WTC11 (cell line): ENCODE measurements at regions not wholly inside any gene's neighbourhood (a gene's known extent, or its start where the extent isn't known, plus 50 kb on each side); places are given as distances from the start of the nearest gene placed in this dataset.

Experiments used
- ATAC-seq: fragments of 200-7000 bp; cut with Tn5 transposase; 2 replicates; pipeline ENCODE4 v1.10.0; 2021; ENCODE audit warnings: mild to moderate bottlenecking, moderate library complexity
- CTCF ChIA-PET: fragments of 300-600 bp; sonication (Branson Sonifier 250); formaldehyde crosslinking; loops from one replicate; lab custom pipeline; 2021; ENCODE audit warnings: antibody characterized with exemption; lab: Charles Lee
- POLR2A ChIA-PET: fragments of 350-600 bp; sonication (Branson Sonifier 250); formaldehyde crosslinking; loops from one replicate; lab custom pipeline; 2021; ENCODE audit warnings: antibody characterized with exemption; lab: Charles Lee
- DNase-seq: peaks from one replicate; pipeline ENCODE4 v3.0.0; 2021; ENCODE audit warnings: low spot score
- H3K27ac Mint-ChIP-seq: 2 replicates; pipeline ENCODE4 v1.8.0; 2021; ENCODE audit warnings: mixed read lengths
- H3K27me3 Mint-ChIP-seq: 2 replicates; pipeline ENCODE4 v1.8.0; 2021; ENCODE audit warnings: low read depth, mild to moderate bottlenecking, moderate library complexity, mixed read lengths
- H3K36me3 Mint-ChIP-seq: 2 replicates; pipeline ENCODE4 v1.8.0; 2021; ENCODE audit warnings: mixed read lengths
- H3K4me1 Mint-ChIP-seq: 2 replicates; pipeline ENCODE4 v1.8.0; 2022; ENCODE audit warnings: mixed read lengths
- H3K4me3 Mint-ChIP-seq: 2 replicates; pipeline ENCODE4 v1.8.0; 2021; ENCODE audit warnings: mild to moderate bottlenecking, moderate library complexity, mixed read lengths
- H3K9me3 Mint-ChIP-seq: 2 replicates; pipeline ENCODE4 v1.8.0; 2021; ENCODE audit warnings: mixed read lengths
- ATF1 ChIP-seq: sonication (generic); formaldehyde crosslinking; IDR thresholded peaks from 2 replicates; pipeline ENCODE4 v1.8.1; 2023; ENCODE audit warnings: mild to moderate bottlenecking, moderate library complexity, missing genetic modification reagents
- ATF3 ChIP-seq: sonication (generic); formaldehyde crosslinking; conservative IDR thresholded peaks from 2 replicates; pipeline ENCODE4 v1.8.1; 2022; ENCODE audit warnings: mild to moderate bottlenecking, missing genetic modification reagents
- CREB1 ChIP-seq: sonication (generic); formaldehyde crosslinking; IDR thresholded peaks from 2 replicates; pipeline ENCODE4 v1.8.0; 2023; ENCODE audit warnings: mild to moderate bottlenecking, missing genetic modification reagents
- ESRRA ChIP-seq: sonication (generic); formaldehyde crosslinking; IDR thresholded peaks from 2 replicates; pipeline ENCODE4 v1.8.1; 2022; ENCODE audit warnings: mild to moderate bottlenecking, missing genetic modification reagents, borderline replicate concordance
- FOXK1 ChIP-seq: sonication (generic); formaldehyde crosslinking; IDR thresholded peaks from 2 replicates; pipeline ENCODE4 v1.8.0; 2022; ENCODE audit warnings: mild to moderate bottlenecking, moderate library complexity, missing genetic modification reagents
- GRHL2 ChIP-seq: fragments of 250-450 bp; sonication (Bioruptor Pico); IDR thresholded peaks from 2 replicates; pipeline ENCODE4 v1.8.0; 2022; ENCODE audit warnings: mild to moderate bottlenecking, moderate library complexity; ENCODE audit not compliant: insufficient replicate concordance, severe bottlenecking
- IRF1 ChIP-seq: sonication (generic); formaldehyde crosslinking; IDR thresholded peaks from 2 replicates; pipeline ENCODE4 v1.8.0; 2023; ENCODE audit warnings: missing genetic modification reagents
- NFATC4 ChIP-seq: fragments of 250-450 bp; sonication (Bioruptor Pico); IDR thresholded peaks from 2 replicates; pipeline ENCODE4 v1.9.0; 2021; ENCODE audit warnings: mild to moderate bottlenecking
- SMAD3 ChIP-seq: sonication (generic); formaldehyde crosslinking; IDR thresholded peaks from 2 replicates; pipeline ENCODE4 v1.8.0; 2022; ENCODE audit warnings: missing genetic modification reagents, mild to moderate bottlenecking, borderline replicate concordance
- SP1 ChIP-seq: sonication (generic); formaldehyde crosslinking; conservative IDR thresholded peaks from 2 replicates; pipeline ENCODE4 v1.8.1; 2022; ENCODE audit warnings: missing genetic modification reagents
- TEAD1 ChIP-seq: sonication (generic); formaldehyde crosslinking; IDR thresholded peaks from 2 replicates; pipeline ENCODE4 v1.8.0; 2022; ENCODE audit warnings: mild to moderate bottlenecking, missing genetic modification reagents
- USF1 ChIP-seq: sonication (generic); formaldehyde crosslinking; IDR thresholded peaks from 2 replicates; pipeline ENCODE4 v1.8.0; 2022; ENCODE audit warnings: mild to moderate bottlenecking, missing genetic modification reagents
- ZNF416 ChIP-seq: fragments of 250-450 bp; sonication (Bioruptor Pico); IDR thresholded peaks from 2 replicates; pipeline ENCODE4 v1.9.0; 2021; ENCODE audit warnings: mild to moderate bottlenecking, inconsistent platforms
- ZNF532 ChIP-seq: fragments of 250-450 bp; sonication (Bioruptor Pico); IDR thresholded peaks from 2 replicates; pipeline ENCODE4 v1.9.0; 2021; ENCODE audit warnings: mild to moderate bottlenecking, borderline replicate concordance
- ZSCAN18 ChIP-seq: fragments of 250-450 bp; sonication (Bioruptor Pico); IDR thresholded peaks from 2 replicates; pipeline ENCODE4 v2.1.2; 2022; ENCODE audit warnings: mild to moderate bottlenecking, moderate library complexity

- TF ChIP-seq SMAD3 (CRISPR knock-in tag), result no peak
- TF ChIP-seq CREB1 (CRISPR knock-in tag), result no peak
- TF ChIP-seq SP1 (CRISPR knock-in tag), result no peak
- no peak for TF ChIP-seq USF1
- TF ChIP-seq ZNF416 (CRISPR knock-in tag), result no peak
- POLR2A ChIA-PET, result no interaction called here
- Mint-ChIP-seq H3K9me3 (no peaks in the 10 kb centered on the region), H3K36me3 (no peaks in the 10 kb centered on the region), H3K27me3 (no peaks in the 10 kb centered on the region), H3K27ac (no peak overlapping the region), H3K4me3 (no peak overlapping the region), H3K4me1 (peaks cover 4% of the 10 kb centered on the region)
- DNase-seq (no peak), ATAC-seq (no peak)
- CTCF ChIA-PET, result no interaction called here
These were observed 1615.2 kb upstream of the ACVR2A start for GRCh38 chr2:146229508-146230155.

- DNase-seq, result no peak
- CTCF ChIA-PET, result interaction anchor here (0.7 kb wide), 1 partner anchor 491 kb away, joined by 3 read pairs; no protein-coding TSS in a partner anchor
- no peak for TF ChIP-seq FOXK1 (CRISPR knock-in tag)
- no peak for TF ChIP-seq ATF1 (CRISPR knock-in tag)
- TF ChIP-seq NFATC4 (CRISPR knock-in tag), result no peak
- TF ChIP-seq SMAD3 (CRISPR knock-in tag), result no peak
- no peak for TF ChIP-seq ESRRA
- no peak for TF ChIP-seq GRHL2 (CRISPR knock-in tag)
- no peak for TF ChIP-seq TEAD1 (CRISPR knock-in tag)
- no peak for TF ChIP-seq ZNF532 (CRISPR knock-in tag)
- TF ChIP-seq ATF3 (CRISPR knock-in tag), result no peak
- TF ChIP-seq ZSCAN18 (CRISPR knock-in tag), result no peak
- no peak for TF ChIP-seq IRF1 (CRISPR knock-in tag)
- POLR2A ChIA-PET, result no interaction called here
- no peaks in the 10 kb centered on the region for H3K36me3 Mint-ChIP-seq
- H3K9me3 Mint-ChIP-seq, result no peaks in the 10 kb centered on the region
- no peak overlapping the region for H3K4me3 Mint-ChIP-seq
- peaks cover 4% of the 10 kb centered on the region for H3K4me1 Mint-ChIP-seq
- no peak overlapping the region for H3K27ac Mint-ChIP-seq
- H3K27me3 Mint-ChIP-seq, result no peaks in the 10 kb centered on the region
- ATAC-seq, result no peak
These were observed 1616.3 kb upstream of the ACVR2A start for GRCh38 chr2:146228466-146229058.
